ENCODE measurements at regions not wholly inside any gene's neighbourhood (a gene's known extent, or its start where the extent isn't known, plus 50 kb on each side); places are given as distances from the start of the nearest gene placed in this dataset.
A peak's percentile ranks its signal among the peaks of the same experiment; 100 is the strongest.

- no peak for DNase-seq
Measured at GRCh38 chr11:130641876-130642275, 193.4 kb downstream of the ADAMTS15 start.

DNA sequence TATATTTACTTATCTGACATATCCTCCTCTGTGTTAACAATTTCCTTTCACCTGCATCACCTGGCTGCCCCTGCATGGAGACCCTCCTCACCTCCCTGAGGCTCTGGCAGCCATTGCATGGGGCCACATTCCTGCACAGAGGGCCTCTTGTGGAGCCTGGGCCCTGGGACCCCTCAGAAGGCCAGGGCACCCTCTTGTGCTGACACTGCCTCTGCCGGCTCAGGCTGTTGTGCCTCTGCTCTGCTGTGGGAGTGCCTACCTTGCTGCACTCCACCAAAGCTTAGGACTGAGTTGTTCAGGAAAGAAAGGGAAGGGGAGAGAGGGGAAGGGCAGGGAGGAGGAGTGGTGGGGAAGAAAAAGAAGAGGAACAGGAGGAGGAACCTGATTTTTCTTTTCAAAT is 194.5 kb downstream of the ADAMTS15 start:
- DNase-seq, result no peak

GRCh38 chr11:130644187-130644586 is 195.7 kb downstream of the ADAMTS15 start:
- no peak for DNase-seq

GRCh38 chr11:130645164-130645842 is 196.9 kb downstream of the ADAMTS15 start:
- no peak for DNase-seq

DNA sequence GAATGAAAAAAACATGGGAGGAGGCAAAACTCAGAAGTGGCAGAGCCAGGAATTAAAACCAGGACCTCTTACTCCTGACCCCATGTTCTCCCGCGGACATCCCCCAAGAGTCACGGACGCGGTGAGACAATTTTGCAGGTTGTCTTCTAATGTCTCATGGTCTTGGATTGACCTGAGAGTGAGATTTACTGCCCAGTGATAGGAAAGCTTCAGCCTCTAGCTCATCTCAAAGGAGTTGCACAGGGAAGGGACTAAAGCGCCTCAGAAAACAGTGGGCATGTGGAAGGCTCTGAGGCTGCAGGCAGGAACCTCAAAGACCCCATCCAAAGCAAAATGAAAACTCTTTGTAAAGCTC is 197.4 kb downstream of the ADAMTS15 start:
- DNase-seq, result no peak

- DNase-seq, result no peak
Measured at GRCh38 chr11:130646881-130647280, 198.4 kb downstream of the ADAMTS15 start.

DNA sequence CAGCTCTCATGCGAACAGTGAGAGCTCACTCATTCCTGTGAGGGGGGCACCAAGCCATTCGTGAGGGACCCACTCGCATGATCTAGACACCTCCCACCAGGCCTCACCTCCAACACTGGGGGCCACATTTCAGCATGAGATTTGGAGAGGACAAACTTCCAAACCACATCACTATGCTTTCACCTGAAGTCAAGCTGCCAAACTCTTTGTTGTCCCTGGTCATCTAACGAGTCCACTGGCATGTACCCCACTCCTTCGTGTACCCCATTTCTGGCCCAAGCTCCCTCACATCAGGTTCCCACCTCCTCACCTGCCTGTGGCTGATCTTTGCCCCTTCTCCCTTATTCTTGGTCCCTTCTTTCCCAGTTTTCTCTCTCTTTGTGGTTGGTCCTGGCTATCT is 198.9 kb downstream of the ADAMTS15 start:
- DNase-seq, result no peak

DNA sequence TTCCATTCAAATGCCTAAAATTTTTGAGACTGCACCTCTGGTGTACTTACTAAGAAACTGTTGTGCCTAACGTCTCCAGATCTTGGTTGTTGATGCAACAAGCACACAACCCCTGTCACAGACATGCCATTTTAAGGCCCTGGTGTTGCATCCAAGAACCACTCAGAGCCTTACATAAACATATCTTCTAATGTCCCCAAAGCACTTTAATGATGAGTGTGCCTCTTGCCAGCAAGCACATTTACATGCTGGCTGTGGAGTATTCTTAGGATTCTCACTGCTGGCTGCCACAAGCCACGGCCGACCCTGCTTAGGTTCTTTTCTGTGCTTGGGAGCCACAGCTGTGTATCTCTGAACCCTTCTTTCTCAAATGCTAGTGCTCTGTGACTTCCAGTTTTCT is 201.4 kb downstream of the ADAMTS15 start:
- no peak for DNase-seq

- no peak for DNase-seq
Measured at GRCh38 chr11:130650456-130651030, 202.1 kb downstream of the ADAMTS15 start.

DNA sequence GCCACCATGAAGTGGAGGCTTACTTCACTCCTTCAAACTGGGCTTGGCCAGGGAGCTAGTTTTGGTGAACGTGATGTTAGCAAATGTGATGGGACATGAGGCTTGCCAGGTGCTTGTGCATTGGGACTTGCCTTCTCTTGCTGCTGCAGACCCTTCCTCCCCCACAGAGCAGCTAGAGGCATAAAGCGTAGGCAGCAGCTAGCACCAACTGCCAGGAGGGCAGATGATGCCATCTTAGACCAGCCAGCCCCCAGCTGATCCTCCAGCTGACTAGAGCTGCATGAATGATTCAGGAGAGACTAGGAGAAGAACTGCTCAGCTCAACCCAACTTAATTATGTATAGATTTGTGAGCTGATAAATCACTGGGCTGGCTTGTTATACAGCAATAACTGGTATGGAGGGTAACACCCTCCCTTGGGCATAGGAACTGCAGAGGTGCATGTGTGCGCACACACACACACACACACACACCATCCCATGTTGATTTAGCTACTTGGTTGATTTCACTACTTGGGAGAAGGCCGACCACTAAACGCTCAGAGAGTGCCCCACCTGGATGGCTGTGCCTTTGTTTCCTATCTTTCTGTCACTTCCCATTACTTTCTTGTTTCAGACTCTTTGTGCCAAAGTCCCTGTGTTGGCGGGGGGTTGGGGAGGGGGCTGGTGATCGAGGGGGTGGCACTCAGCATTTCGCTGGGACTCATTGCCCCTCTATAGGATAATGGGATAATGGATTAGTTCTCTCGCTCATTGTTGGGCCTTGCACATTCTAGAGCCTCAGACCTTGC is 202.8 kb downstream of the ADAMTS15 start:
- DNase-seq, result no peak

- DNase-seq, result peak; percentile 33
Measured at GRCh38 chr11:130652671-130653335, 204.4 kb downstream of the ADAMTS15 start.

DNA sequence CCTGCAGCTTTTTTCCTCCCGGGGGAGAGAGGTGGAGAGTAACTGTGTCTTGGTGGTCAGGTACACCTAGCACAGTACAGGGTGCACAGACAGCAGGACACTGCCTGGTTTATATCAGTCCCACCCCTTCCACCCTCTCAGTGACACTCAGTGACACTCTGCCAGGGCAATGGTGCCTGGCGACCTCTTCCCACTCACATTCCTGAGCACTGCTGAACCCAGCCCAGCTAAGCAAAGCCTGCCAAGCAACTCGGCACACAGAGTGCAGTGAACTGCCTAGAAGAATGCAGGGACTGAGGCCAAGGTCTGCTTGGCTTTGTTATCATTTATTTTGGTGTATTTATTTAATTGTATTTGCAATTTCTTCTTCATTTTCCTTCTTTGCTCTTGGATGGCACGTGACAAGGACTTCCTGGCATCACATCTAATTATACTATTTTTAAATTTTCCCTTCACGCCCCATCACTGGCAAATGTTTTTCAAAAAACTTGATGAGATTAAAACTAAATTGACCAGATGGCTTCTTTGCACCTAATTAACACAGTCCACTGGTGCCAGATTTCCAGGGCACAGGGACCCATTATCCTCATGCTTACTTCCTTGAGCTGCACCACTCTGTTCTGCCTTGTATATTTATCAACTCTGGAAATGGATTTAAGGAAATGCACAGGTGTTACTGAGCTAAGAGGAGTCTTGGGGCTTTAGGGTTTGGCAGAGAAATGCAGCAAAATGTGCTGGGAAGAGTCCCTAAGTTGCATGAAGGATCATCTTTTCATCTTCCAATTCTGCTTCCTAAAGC is 205.6 kb downstream of the ADAMTS15 start:
- DNase-seq, result peak; percentile 35

DNA sequence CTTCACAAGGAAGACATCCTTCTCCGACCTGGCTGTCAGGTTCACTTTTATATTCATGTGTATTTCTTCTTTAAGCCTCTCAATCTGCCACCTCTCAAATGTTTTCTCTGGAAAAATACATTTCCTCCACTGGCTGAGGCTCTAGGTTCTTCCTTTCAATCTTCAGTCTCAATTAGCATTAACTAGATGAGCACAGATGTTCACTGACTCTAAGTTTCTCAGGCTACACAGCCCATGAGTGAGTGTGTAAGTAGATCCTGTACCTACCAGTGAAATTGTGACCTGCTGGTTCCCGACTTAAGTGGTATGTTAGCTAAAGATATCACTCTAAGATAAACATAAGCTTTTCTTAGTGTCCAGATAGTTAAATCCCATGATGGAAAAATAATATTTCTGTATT is 206.9 kb downstream of the ADAMTS15 start:
- no peak for DNase-seq

GRCh38 chr11:130666781-130667251 is 218.4 kb downstream of the ADAMTS15 start:
- no peak for DNase-seq

GRCh38 chr11:130668751-130669150 is 220.3 kb downstream of the ADAMTS15 start:
- no peak for DNase-seq

DNA sequence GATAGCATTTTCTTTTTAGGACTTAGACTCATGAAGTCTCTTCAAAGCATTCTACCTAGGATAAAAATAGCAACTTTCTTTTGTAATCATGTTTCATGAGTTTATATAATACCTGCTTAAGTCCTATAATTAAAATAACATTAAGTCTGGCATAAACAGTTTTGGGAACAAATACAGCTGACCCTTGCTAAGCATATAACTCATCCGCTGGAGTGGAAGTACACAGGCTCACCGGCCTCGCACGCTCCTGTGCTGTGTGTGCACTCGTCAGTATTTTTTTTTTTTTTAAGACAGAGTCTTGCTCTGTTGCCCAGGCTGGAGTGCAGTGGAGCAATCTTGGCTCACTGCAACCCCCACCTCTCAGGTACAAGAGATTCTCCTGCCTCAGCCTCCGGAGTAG is 221.8 kb downstream of the ADAMTS15 start:
- no peak for DNase-seq

DNA sequence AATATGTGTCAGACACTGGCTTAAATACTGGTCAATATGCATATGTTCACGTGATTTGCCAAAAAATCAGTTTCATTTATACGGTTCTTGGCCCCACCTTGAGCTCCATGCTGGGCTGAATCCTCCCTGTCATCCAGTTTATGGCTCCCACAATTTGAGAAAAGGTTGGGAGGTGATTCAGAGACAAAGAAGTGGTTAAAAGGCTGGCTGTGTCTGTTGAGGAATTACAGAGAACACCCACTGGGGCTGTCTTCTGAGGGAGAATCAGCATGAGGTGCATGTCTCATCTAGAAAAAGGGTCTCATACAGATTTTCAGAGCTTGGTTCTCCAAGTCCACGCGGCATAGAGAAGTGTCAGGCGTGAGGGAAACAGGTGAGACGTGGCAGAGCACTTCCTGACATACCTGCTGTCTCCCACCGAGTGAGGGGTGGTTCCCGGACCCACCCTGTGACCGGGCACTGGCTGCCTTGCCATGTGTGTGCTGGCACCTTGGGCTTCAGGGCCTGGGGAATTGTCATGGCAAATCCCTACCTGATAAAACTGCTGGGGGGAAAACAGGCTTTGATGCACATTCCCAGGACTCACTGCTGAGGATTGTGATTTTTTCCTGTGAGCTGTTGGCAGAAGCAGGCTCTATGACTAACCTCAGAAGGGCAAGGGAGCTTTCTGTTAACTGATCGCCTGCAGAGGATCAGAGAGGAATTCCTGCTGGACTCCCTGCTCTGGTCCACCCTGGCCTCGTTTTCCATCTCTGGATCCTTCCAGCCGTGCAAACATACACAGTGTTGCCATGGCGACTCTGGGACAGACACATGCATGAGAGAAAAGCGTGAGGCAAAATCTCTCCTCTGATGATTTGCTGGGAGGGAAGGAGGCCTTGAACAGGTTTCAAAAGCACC is 223.6 kb downstream of the ADAMTS15 start:
- DNase-seq, result peak; percentile 62

- no peak for DNase-seq
Measured at GRCh38 chr11:130672911-130673310, 224.5 kb downstream of the ADAMTS15 start.

DNA sequence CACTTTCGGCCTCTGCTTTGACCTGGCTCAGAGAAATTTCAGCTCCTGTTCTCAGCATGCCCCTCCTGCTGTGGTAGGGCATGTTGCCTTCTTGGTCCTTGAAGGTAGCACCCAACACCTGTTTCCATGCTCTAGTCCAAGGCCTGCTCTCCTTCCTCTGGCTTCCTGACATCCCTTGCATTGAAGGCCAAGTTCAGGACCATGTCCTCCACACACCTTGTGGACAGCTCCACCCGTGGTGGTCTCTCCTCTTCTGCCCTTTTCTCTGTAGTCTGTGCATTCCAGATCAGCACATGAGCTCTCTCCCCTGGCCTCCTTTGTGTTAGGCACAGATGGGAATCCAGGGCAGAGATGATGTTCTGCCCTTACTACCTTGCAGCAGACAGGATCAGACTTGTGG is 225.3 kb downstream of the ADAMTS15 start:
- DNase-seq, result no peak

DNA sequence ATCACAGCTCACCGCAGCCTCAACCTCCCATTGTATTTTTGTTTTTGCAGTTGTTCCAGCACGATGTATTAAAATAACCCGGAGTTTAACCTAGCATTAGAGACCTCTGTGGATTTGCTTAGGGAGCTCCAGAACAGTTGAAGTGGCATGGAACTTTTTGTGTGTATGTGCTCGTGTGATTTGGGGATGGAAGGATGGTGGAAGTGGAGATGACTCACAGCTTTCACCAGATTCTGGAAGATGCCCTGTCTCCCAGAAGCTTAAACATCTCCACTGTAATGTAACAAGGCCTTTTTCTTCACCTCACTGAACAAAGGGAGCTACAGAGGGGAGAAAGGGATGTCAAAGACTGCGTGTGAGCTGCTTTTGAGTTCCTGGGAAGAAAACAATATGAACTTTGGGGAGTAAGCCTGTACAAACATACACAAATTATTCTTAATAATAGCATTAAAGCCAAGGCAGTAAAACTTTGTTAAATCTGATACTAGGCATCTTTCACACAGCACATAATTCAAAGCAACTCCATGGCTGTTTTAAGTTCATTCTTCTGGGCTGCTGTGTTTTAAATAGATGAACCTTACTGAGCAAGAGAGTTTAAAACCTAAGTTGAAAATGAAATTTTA is 226.4 kb downstream of the ADAMTS15 start:
- DNase-seq, result no peak
